ENCODE measurements at regions not wholly inside any gene's neighbourhood (a gene's known extent, or its start where the extent isn't known, plus 50 kb on each side); places are given as distances from the start of the nearest gene placed in this dataset.

DNA sequence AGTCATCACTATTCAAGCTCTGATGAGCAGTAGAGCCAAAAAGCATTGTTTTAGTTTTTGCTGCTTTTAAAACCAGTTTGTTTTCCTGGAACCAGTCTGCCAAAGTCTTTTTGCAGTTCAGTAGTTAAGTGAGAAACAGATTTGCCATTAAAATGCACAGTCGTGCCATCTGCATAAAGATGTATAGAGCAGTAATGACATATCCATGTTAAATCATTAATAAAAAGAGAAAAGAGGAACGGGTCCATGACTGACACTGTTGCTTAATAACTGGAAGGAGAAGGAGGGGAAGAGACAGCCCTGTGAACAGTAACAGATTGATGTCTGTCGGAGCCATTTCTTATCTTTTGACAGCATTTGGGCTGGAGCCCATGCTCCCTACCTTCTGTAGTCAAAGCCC lies 704.6 kb downstream of the SATB2 start:
- H3K36me3 ChIP-seq (ENCODE audit: low read depth): no peaks in the 10 kb centered on the region
- no peak overlapping the region for H3K4me2 ChIP-seq
- TF ChIP-seq EZH2 (IDR thresholded peaks at IDR 0.05; ENCODE audit: low read depth): no peak
- TF ChIP-seq CTCF (conservative IDR thresholded peaks at IDR 0.05): no peak
- no peaks in the 10 kb centered on the region for H3K27me3 ChIP-seq (ENCODE audit: insufficient read depth, low read depth)
- H3K4me1 ChIP-seq (replicated peaks; ENCODE audit: insufficient read depth): no peaks in the 10 kb centered on the region
- CTCF ChIA-PET: no interaction called here
- H3F3A ChIP-seq (ENCODE audit: insufficient read depth, low read depth): no peaks in the 10 kb centered on the region
- POLR2A ChIA-PET (ENCODE audit: unreplicated experiment): no interaction called here
- intact Hi-C loops (cut with micrococcal nuclease; ENCODE audit: unreplicated experiment): no loop called here
- H3K27ac ChIP-seq: no peak overlapping the region
- no peak overlapping the region for H3K4me3 ChIP-seq
- 0 out of 2 replicates have a peak, but pooled peaks cover 4% of the 10 kb centered on the region for H4K20me1 ChIP-seq (ENCODE audit: insufficient read depth)
- no peak for DNase-seq
- no peaks in the 10 kb centered on the region for H3K9me3 ChIP-seq (ENCODE audit: insufficient read depth, low read depth)
- no peaks in the 10 kb centered on the region for H3K79me2 ChIP-seq (ENCODE audit: low read depth)
- H3K9me2 ChIP-seq (ENCODE audit: insufficient read depth): no peaks in the 10 kb centered on the region
- BruUV-seq (replicated peaks): no TSS peak
- H2AFZ ChIP-seq: no peak overlapping the region

DNA sequence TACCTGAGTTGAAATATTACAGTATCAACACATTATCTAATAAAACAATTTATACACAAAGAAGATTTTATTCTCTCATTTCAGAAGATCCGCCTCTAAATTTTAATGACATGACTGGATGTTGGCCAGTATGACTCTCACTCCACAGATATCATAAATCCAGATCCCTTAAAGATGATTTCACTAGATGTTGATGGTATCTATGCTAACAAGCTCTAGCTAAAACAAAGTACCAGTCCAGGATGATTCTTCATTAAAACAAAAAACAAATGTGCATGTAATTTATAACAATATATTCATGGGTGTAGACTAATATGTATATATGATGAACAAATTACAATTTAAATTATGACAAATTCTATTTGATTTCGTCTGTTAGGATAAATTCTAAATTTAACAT lies 708.4 kb downstream of the SATB2 start:
- Histone ChIP-seq H3K4me2 (no peak overlapping the region), H3K4me3 (no peak overlapping the region), H2AFZ (no peak overlapping the region), H3K79me2 (ENCODE audit: low read depth) (no peaks in the 10 kb centered on the region), H3K9me2 (ENCODE audit: insufficient read depth) (no peaks in the 10 kb centered on the region), H4K20me1 (ENCODE audit: insufficient read depth) (0 out of 2 replicates have a peak, but pooled peaks cover 4% of the 10 kb centered on the region), H3F3A (ENCODE audit: insufficient read depth, low read depth) (no peaks in the 10 kb centered on the region), H3K9me3 (ENCODE audit: insufficient read depth, low read depth) (no peaks in the 10 kb centered on the region), H3K4me1 (replicated peaks; ENCODE audit: insufficient read depth) (no peaks in the 10 kb centered on the region), H3K27me3 (ENCODE audit: insufficient read depth, low read depth) (no peaks in the 10 kb centered on the region), H3K27ac (no peak overlapping the region), H3K36me3 (ENCODE audit: low read depth) (no peaks in the 10 kb centered on the region)
- BruUV-seq (replicated peaks): no TSS peak
- CTCF ChIA-PET: no interaction called here
- POLR2A ChIA-PET (ENCODE audit: unreplicated experiment): no interaction called here
- no peak for DNase-seq
- intact Hi-C loops (cut with micrococcal nuclease; ENCODE audit: unreplicated experiment): no loop called here
- TF ChIP-seq CTCF (conservative IDR thresholded peaks at IDR 0.05) (no peak), EZH2 (IDR thresholded peaks at IDR 0.05; ENCODE audit: low read depth) (no peak)

DNA sequence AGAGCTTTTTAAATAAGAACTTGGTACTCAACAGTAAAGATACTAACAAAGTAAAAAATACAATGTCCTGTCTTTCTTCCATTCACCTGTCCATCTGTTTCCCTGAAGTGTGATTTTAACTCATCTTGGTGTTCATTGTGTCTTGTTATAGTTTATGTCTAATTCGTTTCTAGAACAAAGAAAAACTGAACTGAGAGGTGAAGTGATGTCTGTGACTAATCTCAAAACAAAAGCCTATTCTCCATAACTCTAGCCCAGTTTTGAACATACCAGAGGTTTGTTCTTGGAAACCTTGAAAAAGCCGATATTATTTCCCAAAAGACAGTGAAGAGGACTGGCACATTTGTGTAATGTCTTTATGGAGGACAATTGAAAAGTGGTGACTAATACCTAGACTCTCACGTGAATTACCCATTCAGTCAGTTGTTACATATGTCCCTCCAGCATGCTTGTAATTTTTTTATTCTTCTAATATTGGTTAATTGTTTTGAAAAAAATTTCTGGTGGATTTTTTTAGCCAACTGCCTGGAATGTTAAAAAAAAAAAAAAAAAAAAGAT lies 725.8 kb downstream of the SATB2 start:
- Histone ChIP-seq H3K4me1 (replicated peaks; ENCODE audit: insufficient read depth) (no peaks in the 10 kb centered on the region), H3F3A (ENCODE audit: insufficient read depth, low read depth) (no peaks in the 10 kb centered on the region), H3K27ac (no peak overlapping the region), H2AFZ (no peak overlapping the region), H3K79me2 (ENCODE audit: low read depth) (no peaks in the 10 kb centered on the region), H4K20me1 (ENCODE audit: insufficient read depth) (no peaks in the 10 kb centered on the region), H3K36me3 (ENCODE audit: low read depth) (no peaks in the 10 kb centered on the region), H3K27me3 (ENCODE audit: insufficient read depth, low read depth) (no peaks in the 10 kb centered on the region), H3K4me3 (no peak overlapping the region), H3K4me2 (no peak overlapping the region), H3K9me3 (ENCODE audit: insufficient read depth, low read depth) (no peaks in the 10 kb centered on the region), H3K9me2 (ENCODE audit: insufficient read depth) (no peaks in the 10 kb centered on the region)
- no peak for DNase-seq
- intact Hi-C loops (cut with micrococcal nuclease; ENCODE audit: unreplicated experiment): no loop called here
- TF ChIP-seq CTCF (conservative IDR thresholded peaks at IDR 0.05): no peak
- TF ChIP-seq EZH2 (IDR thresholded peaks at IDR 0.05; ENCODE audit: low read depth): no peak
- ChIA-PET POLR2A (ENCODE audit: unreplicated experiment) (no interaction called here), CTCF (no interaction called here)
- no TSS peak for BruUV-seq (replicated peaks)

All from PC-9 (cell line).